H1 (cell line): ENCODE measurements at regions not wholly inside any gene's neighbourhood (a gene's known extent, or its start where the extent isn't known, plus 50 kb on each side); places are given as distances from the start of the nearest gene placed in this dataset.

Source experiments
- CTCF ChIA-PET: fragments of 300-600 bp; sonication (Branson Sonifier 250); formaldehyde crosslinking; loops from one replicate; lab custom pipeline; 2021; ENCODE audit not compliant: partially characterized antibody; lab: Charles Lee
- POLR2A ChIA-PET: fragments of 300-600 bp; sonication (Branson Sonifier 250); formaldehyde crosslinking; loops from one replicate; lab custom pipeline; 2021; ENCODE audit warnings: inconsistent platforms; ENCODE audit not compliant: partially characterized antibody; lab: Charles Lee
- DNase-seq, 2 experiments: peaks; one replicate each; pipeline versions ENCODE4 v3.0.0 to v3.0.0-alpha.2; 2010 to 2022; ENCODE audit warnings: low spot score in 2 of 2, low read depth in 1 of 2, mixed read lengths in 1 of 2
- FAIRE-seq: peaks from 2 replicates; lab custom pipeline; 2011; peaks lifted over from hg19 to GRCh38; lab: Jason Lieb, UNC
- H2AFZ ChIP-seq: 2 replicates; pipeline ENCODE4 v1.8.1; 2012; ENCODE audit warnings: low read length, inconsistent platforms
- H2AK5ac ChIP-seq: 2 replicates; pipeline ENCODE4 v1.6.1; 2013; ENCODE audit warnings: low read depth, low read length
- H2BK120ac ChIP-seq: replicated peaks from 2 replicates; pipeline ENCODE3; 2013; ENCODE audit warnings: low read depth, low read length, inconsistent platforms
- H2BK12ac ChIP-seq: 2 replicates; pipeline ENCODE4 v1.6.1; 2013; ENCODE audit warnings: low read depth, low read length
- H2BK15ac ChIP-seq: 2 replicates; pipeline ENCODE4 v1.6.1; 2013; ENCODE audit warnings: low read length
- H2BK20ac ChIP-seq: 2 replicates; pipeline ENCODE4 v1.6.1; 2013; ENCODE audit warnings: low read length
- H2BK5ac ChIP-seq: 2 replicates; pipeline ENCODE4 v1.6.1; 2013; ENCODE audit warnings: low read depth, low read length
- H3K14ac ChIP-seq: 2 replicates; pipeline ENCODE4 v1.6.1; 2013; ENCODE audit warnings: inconsistent platforms; ENCODE audit not compliant: insufficient read length
- H3K18ac ChIP-seq: 2 replicates; pipeline ENCODE4 v1.6.1; 2013; ENCODE audit warnings: low read length; ENCODE audit errors: extremely low read depth
- H3K23ac ChIP-seq: 2 replicates; pipeline ENCODE4 v1.6.1; 2013; ENCODE audit warnings: inconsistent platforms; ENCODE audit not compliant: insufficient read length
- H3K23me2 ChIP-seq: 2 replicates; pipeline ENCODE4 v1.6.1; 2013; ENCODE audit warnings: low read depth, low read length
- H3K27ac ChIP-seq: 2 replicates; pipeline ENCODE4 v1.6.1; 2011; ENCODE audit warnings: low read depth, low read length, inconsistent platforms
- H3K27me3 ChIP-seq, 4 experiments: replicated peaks in 1 of 4; 1 replicate in 1 of 4; 2 replicates in 3 of 4; pipeline versions ENCODE4 v1.6.1 to v1.8.1; 2011 to 2013; ENCODE audit warnings: low read length in 3 of 4, mild to moderate bottlenecking in 3 of 4, inconsistent platforms in 2 of 4, mixed read lengths in 2 of 4, moderate library complexity in 1 of 4; ENCODE audit not compliant: control insufficient read depth in 3 of 4, insufficient read depth in 3 of 4; ENCODE audit errors: extremely low read depth in 1 of 4
- H3K36me3 ChIP-seq, 4 experiments: 2 replicates each; pipeline versions ENCODE4 v1.6.1 to v1.8.1; 2011 to 2013; ENCODE audit warnings: mild to moderate bottlenecking in 4 of 4, low read length in 3 of 4, moderate library complexity in 2 of 4, control low read depth in 1 of 4, inconsistent platforms in 1 of 4; ENCODE audit not compliant: insufficient read depth in 4 of 4, control insufficient read depth in 2 of 4
- H3K4ac ChIP-seq: replicated peaks from 2 replicates; pipeline ENCODE3; 2013; ENCODE audit warnings: low read length, low read depth, mixed read lengths, inconsistent platforms; ENCODE audit not compliant: insufficient read length
- H3K4me1 ChIP-seq, 4 experiments: replicated peaks in 1 of 4; 1 replicate in 1 of 4; 2 replicates in 3 of 4; pipeline versions ENCODE4 v1.6.1 to v1.8.1; 2011 to 2013; ENCODE audit warnings: low read length in 3 of 4, inconsistent platforms in 2 of 4, mixed read lengths in 1 of 4; ENCODE audit not compliant: insufficient read depth in 4 of 4, control insufficient read depth in 3 of 4
- H3K4me2 ChIP-seq, 2 experiments: 2 replicates each; pipeline versions ENCODE4 v1.6.1 to v1.8.1; 2011 to 2013; ENCODE audit warnings: low read depth in 2 of 2, low read length in 2 of 2, control low read depth in 1 of 2, inconsistent platforms in 1 of 2, mild to moderate bottlenecking in 1 of 2; ENCODE audit not compliant: insufficient read depth in 1 of 2
- H3K4me3 ChIP-seq, 4 experiments: fragments of 200-600, 300-600 bp in 1 of 4; sonication (generic), shearing (Covaris generic), sonication (Bioruptor Twin) in 1 of 4; 2 replicates each; pipeline versions ENCODE4 v1.5.1 to v1.8.1; 2011 to 2016; ENCODE audit warnings: low read length in 4 of 4, low read depth in 3 of 4, control low read depth in 2 of 4, inconsistent platforms in 2 of 4, mild to moderate bottlenecking in 2 of 4, mixed read lengths in 1 of 4, moderate library complexity in 1 of 4; ENCODE audit not compliant: insufficient read depth in 2 of 4; ENCODE audit errors: extremely low read depth in 1 of 4
- H3K56ac ChIP-seq: replicated peaks from 2 replicates; pipeline ENCODE3; 2013; ENCODE audit warnings: low read depth, mild to moderate bottlenecking, mixed read lengths, low read length, inconsistent platforms; ENCODE audit not compliant: insufficient read length
- H3K79me1 ChIP-seq: 2 replicates; pipeline ENCODE4 v1.6.1; 2013; ENCODE audit warnings: low read depth, low read length, control low read depth
- H3K79me2 ChIP-seq, 2 experiments: 2 replicates each; pipeline versions ENCODE4 v1.6.1 to v1.8.1; 2012 to 2013; ENCODE audit warnings: low read length in 2 of 2, mild to moderate bottlenecking in 2 of 2, inconsistent platforms in 1 of 2; ENCODE audit not compliant: insufficient read depth in 2 of 2, control insufficient read depth in 1 of 2
- H3K9ac ChIP-seq, 4 experiments: replicated peaks in 1 of 4; 1 replicate in 1 of 4; 2 replicates in 3 of 4; pipeline versions ENCODE4 v1.6.1 to v1.8.1; 2011 to 2013; ENCODE audit warnings: low read depth in 3 of 4, low read length in 3 of 4, control low read depth in 2 of 4, mild to moderate bottlenecking in 2 of 4, moderate library complexity in 2 of 4, inconsistent platforms in 1 of 4; ENCODE audit errors: extremely low read depth in 1 of 4
- H3K9me3 ChIP-seq, 2 experiments: 2 replicates each; pipeline versions ENCODE4 v1.6.1 to v1.8.1; 2012 to 2013; ENCODE audit warnings: mild to moderate bottlenecking in 2 of 2, moderate library complexity in 2 of 2, control low read depth in 1 of 2, inconsistent platforms in 1 of 2, low read depth in 1 of 2, low read length in 1 of 2, mixed read lengths in 1 of 2; ENCODE audit not compliant: insufficient read depth in 2 of 2
- H4K20me1 ChIP-seq, 2 experiments: replicated peaks in 1 of 2; 2 replicates each; pipeline versions ENCODE3 to v1.8.1; 2011 to 2013; ENCODE audit warnings: inconsistent platforms in 2 of 2, low read length in 2 of 2, mild to moderate bottlenecking in 1 of 2; ENCODE audit not compliant: insufficient read depth in 2 of 2, control insufficient read depth in 1 of 2
- H4K5ac ChIP-seq: 2 replicates; pipeline ENCODE4 v1.6.1; 2013; ENCODE audit warnings: low read length, low read depth, mixed read lengths, inconsistent platforms; ENCODE audit not compliant: insufficient read length
- H4K8ac ChIP-seq: 2 replicates; pipeline ENCODE4 v1.8.0; 2013; ENCODE audit warnings: mild to moderate bottlenecking, moderate library complexity, low read length, inconsistent platforms; ENCODE audit not compliant: insufficient read depth; ENCODE audit errors: extremely low read depth
- H4K91ac ChIP-seq: replicated peaks from 2 replicates; pipeline ENCODE3; 2013; ENCODE audit warnings: low read length, mixed read lengths, inconsistent platforms; ENCODE audit not compliant: insufficient read length
- ASH2L ChIP-seq: fragments of 200-600, 300-600 bp; sonication (generic); IDR thresholded peaks from one replicate; pipeline ENCODE4 v1.7.1; 2017; ENCODE audit warnings: low read length
- BRCA1 ChIP-seq: IDR thresholded peaks from 2 replicates; pipeline ENCODE4 v1.6.1; 2012; ENCODE audit warnings: low read depth, low read length, improper control_type of control experiment
- EZH2 ChIP-seq: fragments of 200-600 bp; sonication (generic); IDR thresholded peaks from 2 replicates; pipeline ENCODE4 v1.7.1; 2012; ENCODE audit warnings: low read depth, mild to moderate bottlenecking, moderate library complexity, low read length, inconsistent platforms; ENCODE audit not compliant: severe bottlenecking
- HDAC2 ChIP-seq, 2 experiments: fragments of 300-600 bp in 1 of 2; sonication (generic) in 1 of 2; IDR thresholded peaks; 2 replicates each; pipeline ENCODE4 v1.6.1; 2011 to 2012; ENCODE audit warnings: low read depth in 2 of 2, low read length in 2 of 2, mild to moderate bottlenecking in 2 of 2, moderate library complexity in 2 of 2, borderline replicate concordance in 1 of 2, inconsistent platforms in 1 of 2
- JUND ChIP-seq: IDR thresholded peaks from 2 replicates; pipeline ENCODE4 v1.6.1; 2011; ENCODE audit warnings: mild to moderate bottlenecking, improper control_type of control experiment, low read length
- KDM1A ChIP-seq: fragments of 200-600, 300-600 bp; sonication (generic); IDR thresholded peaks from 2 replicates; pipeline ENCODE4 v1.7.1; 2016; ENCODE audit warnings: mild to moderate bottlenecking, low read length, borderline replicate concordance
- RBBP5 ChIP-seq: IDR thresholded peaks from 2 replicates; pipeline ENCODE4 v1.7.1; 2012; ENCODE audit warnings: low read depth, mild to moderate bottlenecking, inconsistent platforms, low read length, moderate library complexity, borderline replicate concordance
- SAP30 ChIP-seq: fragments of 300-600 bp; sonication (generic); IDR thresholded peaks from 2 replicates; pipeline ENCODE4 v1.7.1; 2012; ENCODE audit warnings: low read length, moderate library complexity, mild to moderate bottlenecking, inconsistent platforms; ENCODE audit not compliant: insufficient read depth, insufficient replicate concordance
- SP1 ChIP-seq: IDR thresholded peaks from 2 replicates; pipeline ENCODE4 v1.6.1; 2011; ENCODE audit warnings: low read depth, low read length
- TAF1 ChIP-seq: IDR thresholded peaks from 2 replicates; pipeline ENCODE4 v1.6.1; 2011; ENCODE audit warnings: mild to moderate bottlenecking, low read depth, low read length
- TBP ChIP-seq: IDR thresholded peaks from 2 replicates; pipeline ENCODE4 v1.6.1; 2011; ENCODE audit warnings: low read depth, low read length, improper control_type of control experiment
- USF2 ChIP-seq: IDR thresholded peaks from 2 replicates; pipeline ENCODE4 v1.6.1; 2011; ENCODE audit warnings: low read length, improper control_type of control experiment
- WGBS, 2 experiments: shearing (Covaris generic) in 1 of 2; methylation state at CpG; one replicate each; pipeline versions ENCODE4 v1.1.6 to v1.1.7; 2013 to 2015; ENCODE audit warnings: low lambda C conversion rate in 2 of 2, mixed read lengths in 2 of 2, inconsistent platforms in 1 of 2, low coverage in 1 of 2, missing lambda C conversion rate in 1 of 2; ENCODE audit not compliant: insufficient replicate concordance in 2 of 2, insufficient coverage in 1 of 2, insufficient read length in 1 of 2; ENCODE audit errors: extremely low coverage in 1 of 2, missing lambda C conversion rate in 1 of 2; 5-methylcytosine and 5-hydroxymethylcytosine counted together

GRCh38 chrX:39709812-39710211, 387.9 kb downstream of the BCOR start:
- H3K9me3 ChIP-seq: no peaks in the 10 kb centered on the region
- CTCF ChIA-PET: no interaction called here
- H3K36me3 ChIP-seq: no peaks in the 10 kb centered on the region
- H4K8ac ChIP-seq: no peak overlapping the region
- H3K4me2 ChIP-seq: no peak overlapping the region
- H3K23ac ChIP-seq: no peak overlapping the region
- H3K4me3 ChIP-seq: no peak overlapping the region
- H3K4me1 ChIP-seq: no peaks in the 10 kb centered on the region
- H4K91ac ChIP-seq: no peak overlapping the region
- H3K4ac ChIP-seq: no peak overlapping the region
- H4K5ac ChIP-seq: no peak overlapping the region
- no peaks in the 10 kb centered on the region for H3K79me1 ChIP-seq
- H2BK12ac ChIP-seq: no peak overlapping the region
- no peak for FAIRE-seq
- no peak overlapping the region for H2BK120ac ChIP-seq
- no peak overlapping the region for H3K27ac ChIP-seq
- no peaks in the 10 kb centered on the region for H3K27me3 ChIP-seq
- H4K20me1 ChIP-seq: no peaks in the 10 kb centered on the region
- no peak overlapping the region for H2BK15ac ChIP-seq
- TF ChIP-seq TAF1 (no peak), TBP (no peak), USF2 (no peak), KDM1A (no peak), BRCA1 (no peak), ASH2L (no peak), EZH2 (no peak), SAP30 (no peak), RBBP5 (no peak), JUND (no peak), SP1 (no peak), HDAC2 (IDR thresholded peaks at IDR 0.05; ENCODE audit: borderline replicate concordance in 1 of 2, low read depth in 2 of 2, low read length in 2 of 2) (no peak)
- TF ChIP-seq, all 59 proteins: peak for 0
- no peak overlapping the region for H3K18ac ChIP-seq
- no peak overlapping the region for H2AK5ac ChIP-seq
- H3K23me2 ChIP-seq: peaks cover 2% of the 10 kb centered on the region; the same call in 1 of the 2 replicates
- 93% methylated on average over 2 of the region's 2 CpGs; no CpG with 5 or more reads in 1 of the 2 experiments for WGBS, 2 experiments
- no peak overlapping the region for H2AFZ ChIP-seq
- DNase-seq: no peak
- no peak overlapping the region for H2BK5ac ChIP-seq
- no peak overlapping the region for H3K56ac ChIP-seq
- no peaks in the 10 kb centered on the region for H3K79me2 ChIP-seq
- POLR2A ChIA-PET: no interaction called here
- no peak overlapping the region for H2BK20ac ChIP-seq
- H3K9ac ChIP-seq: no peak overlapping the region
- H3K14ac ChIP-seq: no peak overlapping the region
